Fibroblast of peridontal ligament (primary cell): ENCODE measurements at regions not wholly inside any gene's neighbourhood (a gene's known extent, or its start where the extent isn't known, plus 50 kb on each side); places are given as distances from the start of the nearest gene placed in this dataset.
"Not testable (repeated sequence)": the region's sequence is repeated elsewhere in the genome, so short reads cannot be mapped to it uniquely, and the experiment has no call there.

Experiments
- DNase-seq: peaks from one replicate; pipeline ENCODE4 v3.0.0-alpha.2; 2010; ENCODE audit errors: extremely low read depth

- DNase-seq: no peak
These were observed 93.2 kb downstream of the AKR1D1 start for GRCh38 chr7:138169441-138169851.

GRCh38 chr7:138170298-138170697 is 94.0 kb downstream of the AKR1D1 start:
- no peak for DNase-seq

GRCh38 chr7:138170959-138171703 is 94.9 kb downstream of the AKR1D1 start:
- DNase-seq: no peak

GRCh38 chr7:138173548-138173947 is 97.3 kb downstream of the AKR1D1 start:
- DNase-seq: no peak

GRCh38 chr7:138176060-138176459 is 99.8 kb downstream of the AKR1D1 start:
- no peak for DNase-seq

GRCh38 chr7:138184191-138184590 is 107.9 kb downstream of the AKR1D1 start:
- no peak for DNase-seq

GRCh38 chr7:138185132-138185908 is 109.1 kb downstream of the AKR1D1 start:
- no peak for DNase-seq

GRCh38 chr7:138186951-138187351 is 110.7 kb downstream of the AKR1D1 start:
- DNase-seq: peak; percentile 74

GRCh38 chr7:138188290-138188858 is 112.1 kb downstream of the AKR1D1 start:
- no peak for DNase-seq

- no peak for DNase-seq
These were observed 118.3 kb downstream of the AKR1D1 start for GRCh38 chr7:138194567-138194966.

GRCh38 chr7:138195151-138195571 is 118.9 kb downstream of the AKR1D1 start:
- DNase-seq: no peak

- DNase-seq: not testable (repeated sequence)
These were observed 120.3 kb downstream of the AKR1D1 start for GRCh38 chr7:138196503-138196946.

- DNase-seq: no peak
These were observed 121.0 kb downstream of the AKR1D1 start for GRCh38 chr7:138196971-138197896.

GRCh38 chr7:138204285-138204981 is 128.2 kb downstream of the AKR1D1 start:
- DNase-seq: no peak

GRCh38 chr7:138204982-138205298 is 128.7 kb downstream of the AKR1D1 start:
- no peak for DNase-seq

- DNase-seq: no peak
These were observed 129.4 kb downstream of the AKR1D1 start for GRCh38 chr7:138205614-138206150.

- DNase-seq: no peak
These were observed 131.3 kb downstream of the AKR1D1 start for GRCh38 chr7:138207555-138207971.

GRCh38 chr7:138208142-138208570 is 131.9 kb downstream of the AKR1D1 start:
- no peak for DNase-seq

- no peak for DNase-seq
These were observed 132.6 kb downstream of the AKR1D1 start for GRCh38 chr7:138208864-138209263.

- DNase-seq: no peak
These were observed 136.1 kb downstream of the AKR1D1 start for GRCh38 chr7:138212314-138212713.

- DNase-seq: no peak
These were observed 138.7 kb downstream of the AKR1D1 start for GRCh38 chr7:138214926-138215325.
